ENCODE measurements at regions not wholly inside any gene's neighbourhood (a gene's known extent, or its start where the extent isn't known, plus 50 kb on each side); places are given as distances from the start of the nearest gene placed in this dataset.

DNA sequence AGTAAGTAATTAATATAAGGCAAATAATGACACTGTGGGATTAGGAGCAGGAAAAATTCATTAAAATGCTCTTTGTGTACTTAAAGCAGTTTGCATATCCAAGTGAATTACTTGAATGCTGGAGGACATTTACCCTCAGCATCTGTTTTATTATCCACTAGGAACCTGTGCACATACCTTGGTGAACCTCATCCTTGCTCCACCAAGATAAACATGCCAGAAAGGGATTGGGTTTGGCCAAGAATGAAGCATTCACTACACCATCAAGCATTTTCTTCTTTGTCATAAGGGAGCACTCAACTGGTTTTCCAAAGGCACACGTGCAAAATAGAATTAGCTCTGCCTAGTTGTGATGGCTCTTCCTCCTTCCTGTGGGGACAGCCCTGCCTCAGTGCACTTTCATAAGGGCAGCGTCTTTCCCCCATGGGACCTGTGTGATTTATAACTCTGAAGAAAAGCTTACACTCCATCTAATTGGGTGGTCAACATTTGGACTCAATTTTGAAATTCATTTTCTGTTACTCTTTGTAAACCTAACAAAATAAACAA lies 291.7 kb downstream of the USP46 start:
- TF ChIP-seq, protein P1, sequence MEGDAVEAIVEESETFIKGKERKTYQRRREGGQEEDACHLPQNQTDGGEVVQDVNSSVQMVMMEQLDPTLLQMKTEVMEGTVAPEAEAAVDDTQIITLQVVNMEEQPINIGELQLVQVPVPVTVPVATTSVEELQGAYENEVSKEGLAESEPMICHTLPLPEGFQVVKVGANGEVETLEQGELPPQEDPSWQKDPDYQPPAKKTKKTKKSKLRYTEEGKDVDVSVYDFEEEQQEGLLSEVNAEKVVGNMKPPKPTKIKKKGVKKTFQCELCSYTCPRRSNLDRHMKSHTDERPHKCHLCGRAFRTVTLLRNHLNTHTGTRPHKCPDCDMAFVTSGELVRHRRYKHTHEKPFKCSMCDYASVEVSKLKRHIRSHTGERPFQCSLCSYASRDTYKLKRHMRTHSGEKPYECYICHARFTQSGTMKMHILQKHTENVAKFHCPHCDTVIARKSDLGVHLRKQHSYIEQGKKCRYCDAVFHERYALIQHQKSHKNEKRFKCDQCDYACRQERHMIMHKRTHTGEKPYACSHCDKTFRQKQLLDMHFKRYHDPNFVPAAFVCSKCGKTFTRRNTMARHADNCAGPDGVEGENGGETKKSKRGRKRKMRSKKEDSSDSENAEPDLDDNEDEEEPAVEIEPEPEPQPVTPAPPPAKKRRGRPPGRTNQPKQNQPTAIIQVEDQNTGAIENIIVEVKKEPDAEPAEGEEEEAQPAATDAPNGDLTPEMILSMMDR (IDR thresholded peaks at IDR 0.05), result no peak
- TF ChIP-seq POLR2A (IDR thresholded peaks at IDR 0.05), result no peak
